WTC11 (cell line): ENCODE measurements at regions not wholly inside any gene's neighbourhood (a gene's known extent, or its start where the extent isn't known, plus 50 kb on each side); places are given as distances from the start of the nearest gene placed in this dataset.

Experiments used
- ATAC-seq: fragments of 200-7000 bp; cut with Tn5 transposase; 2 replicates; pipeline ENCODE4 v1.10.0; 2021; ENCODE audit warnings: mild to moderate bottlenecking, moderate library complexity
- CTCF ChIA-PET: fragments of 300-600 bp; sonication (Branson Sonifier 250); formaldehyde crosslinking; loops from one replicate; lab custom pipeline; 2021; ENCODE audit warnings: antibody characterized with exemption; lab: Charles Lee
- POLR2A ChIA-PET: fragments of 350-600 bp; sonication (Branson Sonifier 250); formaldehyde crosslinking; loops from one replicate; lab custom pipeline; 2021; ENCODE audit warnings: antibody characterized with exemption; lab: Charles Lee
- DNase-seq: peaks from one replicate; pipeline ENCODE4 v3.0.0; 2021; ENCODE audit warnings: low spot score
- H3K27ac Mint-ChIP-seq: 2 replicates; pipeline ENCODE4 v1.8.0; 2021; ENCODE audit warnings: mixed read lengths
- H3K27me3 Mint-ChIP-seq: 2 replicates; pipeline ENCODE4 v1.8.0; 2021; ENCODE audit warnings: low read depth, mild to moderate bottlenecking, moderate library complexity, mixed read lengths
- H3K36me3 Mint-ChIP-seq: 2 replicates; pipeline ENCODE4 v1.8.0; 2021; ENCODE audit warnings: mixed read lengths
- H3K4me1 Mint-ChIP-seq: 2 replicates; pipeline ENCODE4 v1.8.0; 2022; ENCODE audit warnings: mixed read lengths
- H3K4me3 Mint-ChIP-seq: 2 replicates; pipeline ENCODE4 v1.8.0; 2021; ENCODE audit warnings: mild to moderate bottlenecking, moderate library complexity, mixed read lengths
- H3K9me3 Mint-ChIP-seq: 2 replicates; pipeline ENCODE4 v1.8.0; 2021; ENCODE audit warnings: mixed read lengths
- AFF4 ChIP-seq: sonication (generic); formaldehyde crosslinking; IDR thresholded peaks from 2 replicates; pipeline ENCODE4 v1.8.1; 2023; ENCODE audit warnings: mild to moderate bottlenecking, missing genetic modification reagents, borderline replicate concordance
- CBFB ChIP-seq: sonication (generic); formaldehyde crosslinking; IDR thresholded peaks from 2 replicates; pipeline ENCODE4 v1.8.1; 2022; ENCODE audit warnings: mild to moderate bottlenecking, low read depth, missing genetic modification reagents
- CREB1 ChIP-seq: sonication (generic); formaldehyde crosslinking; IDR thresholded peaks from 2 replicates; pipeline ENCODE4 v1.8.0; 2023; ENCODE audit warnings: mild to moderate bottlenecking, missing genetic modification reagents
- E2F1 ChIP-seq: sonication (generic); formaldehyde crosslinking; IDR thresholded peaks from 2 replicates; pipeline ENCODE4 v1.8.0; 2022; ENCODE audit warnings: mild to moderate bottlenecking, missing genetic modification reagents
- E2F5 ChIP-seq: sonication (generic); formaldehyde crosslinking; IDR thresholded peaks from 2 replicates; pipeline ENCODE4 v1.8.1; 2022; ENCODE audit warnings: mild to moderate bottlenecking, moderate library complexity, missing genetic modification reagents
- ELF4 ChIP-seq: sonication (generic); formaldehyde crosslinking; IDR thresholded peaks from 2 replicates; pipeline ENCODE4 v1.8.1; 2022; ENCODE audit warnings: low read depth, mild to moderate bottlenecking, moderate library complexity, missing genetic modification reagents
- EMX1 ChIP-seq: fragments of 250-450 bp; sonication (Bioruptor Pico); IDR thresholded peaks from 2 replicates; pipeline ENCODE4 v1.8.0; 2021; ENCODE audit warnings: mild to moderate bottlenecking
- ERG ChIP-seq: fragments of 250-450 bp; sonication (Bioruptor Pico); IDR thresholded peaks from 2 replicates; pipeline ENCODE4 v1.8.0; 2021; ENCODE audit warnings: mild to moderate bottlenecking
- ESRRA ChIP-seq: sonication (generic); formaldehyde crosslinking; IDR thresholded peaks from 2 replicates; pipeline ENCODE4 v1.8.1; 2022; ENCODE audit warnings: mild to moderate bottlenecking, missing genetic modification reagents, borderline replicate concordance
- ETV6 ChIP-seq: sonication (generic); formaldehyde crosslinking; IDR thresholded peaks from 2 replicates; pipeline ENCODE4 v1.8.1; 2022; ENCODE audit warnings: mild to moderate bottlenecking, missing genetic modification reagents
- HMGA2 ChIP-seq: fragments of 250-450 bp; sonication (Bioruptor Pico); IDR thresholded peaks from 2 replicates; pipeline ENCODE4 v1.4.0; 2021; ENCODE audit warnings: mild to moderate bottlenecking, moderate library complexity
- IRF1 ChIP-seq: sonication (generic); formaldehyde crosslinking; IDR thresholded peaks from 2 replicates; pipeline ENCODE4 v1.8.0; 2023; ENCODE audit warnings: missing genetic modification reagents
- IRF2 ChIP-seq: sonication (generic); formaldehyde crosslinking; IDR thresholded peaks from 2 replicates; pipeline ENCODE4 v1.8.0; 2022; ENCODE audit warnings: low read depth, missing genetic modification reagents, borderline replicate concordance
- NFATC4 ChIP-seq: fragments of 250-450 bp; sonication (Bioruptor Pico); IDR thresholded peaks from 2 replicates; pipeline ENCODE4 v1.9.0; 2021; ENCODE audit warnings: mild to moderate bottlenecking
- PREB ChIP-seq: sonication (generic); formaldehyde crosslinking; IDR thresholded peaks from 2 replicates; pipeline ENCODE4 v1.8.1; 2022; ENCODE audit warnings: mild to moderate bottlenecking, missing genetic modification reagents, moderate library complexity, borderline replicate concordance
- RELA ChIP-seq: sonication (generic); formaldehyde crosslinking; IDR thresholded peaks from 2 replicates; pipeline ENCODE4 v1.8.1; 2022; ENCODE audit warnings: missing genetic modification reagents, mild to moderate bottlenecking, borderline replicate concordance
- SP1 ChIP-seq: sonication (generic); formaldehyde crosslinking; conservative IDR thresholded peaks from 2 replicates; pipeline ENCODE4 v1.8.1; 2022; ENCODE audit warnings: missing genetic modification reagents
- ZNF138 ChIP-seq: sonication (generic); formaldehyde crosslinking; conservative IDR thresholded peaks from 2 replicates; pipeline ENCODE4 v1.8.1; 2022; ENCODE audit warnings: mild to moderate bottlenecking, moderate library complexity, missing genetic modification reagents
- ZNF263 ChIP-seq: sonication (generic); formaldehyde crosslinking; IDR thresholded peaks from 2 replicates; pipeline ENCODE4 v1.8.1; 2022; ENCODE audit warnings: low read depth, mild to moderate bottlenecking, moderate library complexity, missing genetic modification reagents
- ZNF317 ChIP-seq: sonication (generic); formaldehyde crosslinking; IDR thresholded peaks from 2 replicates; pipeline ENCODE4 v1.8.1; 2023; ENCODE audit warnings: low read depth, mild to moderate bottlenecking, moderate library complexity, missing genetic modification reagents, borderline replicate concordance
- ZNF396 ChIP-seq: fragments of 250-450 bp; sonication (Bioruptor Pico); IDR thresholded peaks from 2 replicates; pipeline ENCODE4 v1.8.0; 2021; ENCODE audit warnings: mild to moderate bottlenecking, moderate library complexity, borderline replicate concordance
- ZNF423 ChIP-seq: fragments of 250-450 bp; sonication (Bioruptor Pico); IDR thresholded peaks from 2 replicates; pipeline ENCODE4 v2.1.2; 2022; ENCODE audit warnings: mild to moderate bottlenecking, moderate library complexity
- ZNF425 ChIP-seq: fragments of 250-450 bp; sonication (Bioruptor Pico); conservative IDR thresholded peaks from 2 replicates; pipeline ENCODE4 v1.9.0; 2021; ENCODE audit warnings: mild to moderate bottlenecking

GRCh38 chr3:102085431-102086176 is 236.3 kb downstream of the NFKBIZ start (continued):
- TF ChIP-seq CBFB (CRISPR knock-in tag) (no peak), ZNF425 (CRISPR knock-in tag) (no peak), ELF4 (no peak), IRF1 (CRISPR knock-in tag) (no peak), SP1 (no peak), ZNF263 (CRISPR knock-in tag) (no peak), CREB1 (no peak), PREB (no peak)

GRCh38 chr3:102087236-102087635 is 237.9 kb downstream of the NFKBIZ start:
- Mint-ChIP-seq H3K4me3 (no peak overlapping the region), H3K27me3 (no peaks in the 10 kb centered on the region), H3K36me3 (no peaks in the 10 kb centered on the region), H3K9me3 (no peaks in the 10 kb centered on the region), H3K27ac (no peak overlapping the region)
- CTCF ChIA-PET = no interaction called here
- DNase-seq = no peak
- POLR2A ChIA-PET = no interaction called here
- no peak for ATAC-seq
- TF ChIP-seq HMGA2 (no peak), ZNF317 (no peak), NFATC4 (CRISPR knock-in tag) (no peak), ZNF423 (CRISPR knock-in tag) (no peak), ZNF138 (no peak), IRF2 (CRISPR knock-in tag) (no peak), ZNF263 (CRISPR knock-in tag) (no peak), E2F1 (no peak), ZNF396 (no peak), ESRRA (no peak), E2F5 (CRISPR knock-in tag) (no peak), EMX1 (CRISPR knock-in tag) (no peak), RELA (no peak), ETV6 (CRISPR knock-in tag) (no peak), AFF4 (CRISPR knock-in tag) (no peak), ERG (no peak)
- TF ChIP-seq, all 79 proteins: peak for 0
- H3K4me1 Mint-ChIP-seq = 0 out of 2 replicates have a peak, but pooled peaks cover 4% of the 10 kb centered on the region
